Glutamatergic neuron (in vitro differentiated cells): ENCODE measurements at regions not wholly inside any gene's neighbourhood (a gene's known extent, or its start where the extent isn't known, plus 50 kb on each side); places are given as distances from the start of the nearest gene placed in this dataset.

Experiments
- DNase-seq: peaks from one replicate; pipeline ENCODE4 v3.0.0; 2022
- H3K27ac Mint-ChIP-seq: one replicate; pipeline ENCODE4 v1.8.0; 2020; ENCODE audit warnings: mild to moderate bottlenecking, mixed read lengths, inconsistent platforms; ENCODE audit not compliant: unreplicated experiment
- H3K27me3 Mint-ChIP-seq: one replicate; pipeline ENCODE4 v1.8.0; 2020; ENCODE audit warnings: mild to moderate bottlenecking, moderate library complexity, mixed read lengths, inconsistent platforms; ENCODE audit not compliant: unreplicated experiment
- H3K36me3 Mint-ChIP-seq: one replicate; pipeline ENCODE4 v1.8.0; 2020; ENCODE audit warnings: mild to moderate bottlenecking, mixed read lengths, inconsistent platforms; ENCODE audit not compliant: unreplicated experiment
- H3K4me1 Mint-ChIP-seq: one replicate; pipeline ENCODE4 v1.8.0; 2020; ENCODE audit warnings: mild to moderate bottlenecking, low read depth, mixed read lengths, inconsistent platforms; ENCODE audit not compliant: unreplicated experiment
- H3K4me3 Mint-ChIP-seq: one replicate; pipeline ENCODE4 v1.8.0; 2020; ENCODE audit warnings: mild to moderate bottlenecking, mixed read lengths, inconsistent platforms; ENCODE audit not compliant: unreplicated experiment
- H3K9me3 Mint-ChIP-seq: one replicate; pipeline ENCODE4 v1.8.0; 2020; ENCODE audit warnings: mild to moderate bottlenecking, moderate library complexity, mixed read lengths, inconsistent platforms; ENCODE audit not compliant: unreplicated experiment
- CTCF ChIP-seq: fragments of 200-600 bp; sonication (generic); IDR thresholded peaks from one replicate; pipeline ENCODE4 v1.5.0; 2021; ENCODE audit not compliant: partially characterized antibody, unreplicated experiment

DNA sequence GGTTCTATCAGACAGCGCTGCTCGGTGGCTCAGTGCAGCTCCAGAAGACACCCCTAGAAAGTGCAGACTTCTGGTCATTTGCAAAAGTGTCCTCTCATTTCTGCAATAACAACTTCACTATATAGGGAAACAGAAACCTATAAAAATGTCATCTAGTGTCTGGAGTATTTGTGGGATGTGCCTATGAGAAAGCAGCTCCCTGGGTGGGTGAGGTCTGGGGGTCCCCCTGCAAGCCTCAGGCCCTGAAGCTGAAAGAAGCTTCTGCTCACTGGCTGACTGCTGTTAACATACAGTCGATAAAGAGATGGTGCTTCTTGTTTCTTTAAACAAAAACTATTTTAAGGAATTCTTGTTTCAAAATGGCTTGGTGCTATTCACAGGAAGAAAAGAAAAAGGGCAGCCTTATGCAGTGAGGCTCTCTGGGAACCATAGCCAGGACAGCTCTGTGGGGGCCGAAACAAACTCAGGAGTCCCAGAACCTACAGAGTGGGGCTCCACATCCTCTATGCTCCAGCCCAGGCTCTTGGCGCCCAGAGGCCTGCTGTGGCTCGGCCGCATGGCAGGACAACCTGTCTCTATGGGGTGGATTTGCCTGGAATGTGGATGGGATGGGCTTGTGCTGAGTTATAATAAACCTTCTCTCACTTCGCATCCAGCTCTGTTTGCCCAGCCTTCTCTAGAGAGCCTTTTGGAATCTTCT is 109.7 kb downstream of the BANF2 start:
- H3K9me3 Mint-ChIP-seq = no peaks in the 10 kb centered on the region
- no peak for DNase-seq
- H3K4me1 Mint-ChIP-seq = peaks cover 4% of the 10 kb centered on the region
- no peak overlapping the region for H3K4me3 Mint-ChIP-seq
- H3K27me3 Mint-ChIP-seq = no peaks in the 10 kb centered on the region
- H3K27ac Mint-ChIP-seq = no peak overlapping the region
- TF ChIP-seq CTCF = no peak
- no peaks in the 10 kb centered on the region for H3K36me3 Mint-ChIP-seq

DNA sequence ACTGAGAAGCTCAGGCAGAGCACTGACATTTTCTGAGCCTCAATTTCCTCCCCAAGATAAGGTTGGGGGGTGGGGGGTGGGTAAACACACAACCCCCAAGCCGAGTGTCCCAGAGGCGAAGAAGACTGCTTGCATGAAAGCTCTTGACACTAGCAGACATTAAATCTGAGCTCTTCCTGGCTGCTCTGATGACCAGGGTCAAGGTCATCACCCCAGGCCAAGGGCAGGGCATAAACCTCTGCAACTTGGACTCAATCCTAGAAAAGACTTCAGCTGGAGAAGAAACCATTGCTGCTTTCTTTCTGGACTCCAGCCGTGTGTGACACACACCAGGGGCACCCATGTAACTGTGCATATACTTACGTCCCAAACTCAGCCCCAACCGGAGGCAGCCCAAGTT is 109.0 kb downstream of the BANF2 start:
- H3K4me1 Mint-ChIP-seq = peaks cover 4% of the 10 kb centered on the region
- TF ChIP-seq CTCF = no peak
- no peak overlapping the region for H3K27ac Mint-ChIP-seq
- no peaks in the 10 kb centered on the region for H3K27me3 Mint-ChIP-seq
- DNase-seq = no peak
- no peaks in the 10 kb centered on the region for H3K9me3 Mint-ChIP-seq
- no peak overlapping the region for H3K4me3 Mint-ChIP-seq
- H3K36me3 Mint-ChIP-seq = no peaks in the 10 kb centered on the region

DNA sequence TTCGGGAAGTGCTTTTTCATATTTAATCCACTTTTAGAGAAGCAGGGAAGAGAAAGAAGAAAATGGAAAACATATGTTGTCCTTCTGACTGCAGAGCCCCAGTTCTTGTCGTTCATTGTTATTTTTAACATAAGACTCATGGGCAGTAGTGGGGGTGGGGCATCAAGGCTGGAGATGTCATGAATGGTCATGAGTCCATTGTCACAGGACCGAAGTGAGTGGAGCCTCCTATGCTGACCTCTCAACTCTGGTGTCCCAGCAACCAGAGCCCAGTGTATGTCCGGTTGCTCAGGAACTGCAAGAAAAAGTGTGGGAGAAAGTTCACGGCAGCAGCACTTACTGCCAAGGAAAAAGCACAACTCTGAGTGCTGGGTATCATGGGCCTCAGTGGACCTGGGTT is 108.6 kb downstream of the BANF2 start:
- no peak overlapping the region for H3K4me3 Mint-ChIP-seq
- H3K27ac Mint-ChIP-seq = no peak overlapping the region
- H3K36me3 Mint-ChIP-seq = no peaks in the 10 kb centered on the region
- no peaks in the 10 kb centered on the region for H3K9me3 Mint-ChIP-seq
- H3K27me3 Mint-ChIP-seq = no peaks in the 10 kb centered on the region
- H3K4me1 Mint-ChIP-seq = peaks cover 4% of the 10 kb centered on the region
- DNase-seq = no peak
- TF ChIP-seq CTCF = no peak

GRCh38 chr20:17807651-17808050 is 107.9 kb downstream of the BANF2 start:
- no peaks in the 10 kb centered on the region for H3K36me3 Mint-ChIP-seq
- no peak overlapping the region for H3K4me3 Mint-ChIP-seq
- no peaks in the 10 kb centered on the region for H3K9me3 Mint-ChIP-seq
- H3K27ac Mint-ChIP-seq = no peak overlapping the region
- no peaks in the 10 kb centered on the region for H3K27me3 Mint-ChIP-seq
- no peak for DNase-seq
- H3K4me1 Mint-ChIP-seq = peaks cover 4% of the 10 kb centered on the region
- TF ChIP-seq CTCF = no peak

- H3K36me3 Mint-ChIP-seq = no peaks in the 10 kb centered on the region
- H3K27me3 Mint-ChIP-seq = no peaks in the 10 kb centered on the region
- no peaks in the 10 kb centered on the region for H3K9me3 Mint-ChIP-seq
- peaks cover 4% of the 10 kb centered on the region for H3K4me1 Mint-ChIP-seq
- no peak overlapping the region for H3K27ac Mint-ChIP-seq
- TF ChIP-seq CTCF = no peak
- H3K4me3 Mint-ChIP-seq = no peak overlapping the region
- no peak for DNase-seq
These were observed 107.1 kb downstream of the BANF2 start for GRCh38 chr20:17806739-17807441.
